ENCODE measurements at regions not wholly inside any gene's neighbourhood (a gene's known extent, or its start where the extent isn't known, plus 50 kb on each side); places are given as distances from the start of the nearest gene placed in this dataset.

GRCh38 chr2:100198461-100199230 is 56.3 kb upstream of the AFF3 start:
- Histone ChIP-seq H3K36me3 (ENCODE audit: control insufficient read depth in 3 of 3, insufficient read depth in 2 of 3, low read depth in 1 of 3, low read length in 3 of 3) (no peaks in the 10 kb centered on the region), H3K27ac (ENCODE audit: low read depth in 1 of 3, low read length in 2 of 3) (peak overlapping the region in 2 of 3 donors; percentile 32 to 61), H3K9me3 (ENCODE audit: control insufficient read depth in 2 of 2, insufficient read depth in 1 of 2, low read depth in 1 of 2, low read length in 1 of 2) (no peaks in the 10 kb centered on the region), H3K4me1 (ENCODE audit: control insufficient read depth in 3 of 3, insufficient read depth in 2 of 3, low read depth in 1 of 3, low read length in 2 of 3) (peaks cover 0 to 38% (median 0%) of the 10 kb centered on the region in 3 donors), H3K27me3 (ENCODE audit: control insufficient read depth in 3 of 3, insufficient read depth in 3 of 3, low read length in 3 of 3) (no peaks in the 10 kb centered on the region), H3K4me3 (ENCODE audit: low read depth in 1 of 3, low read length in 3 of 3) (no peak overlapping the region)
- no peak for DNase-seq
- WGBS, 3 donors = 79 to 84% (median 79%) methylated on average over 13 of the region's 13 CpGs
- FAIRE-seq = no peak

- Histone ChIP-seq H3K4me1 (ENCODE audit: control insufficient read depth in 3 of 3, insufficient read depth in 2 of 3, low read depth in 1 of 3, low read length in 2 of 3) (peaks cover 0 to 47% (median 0%) of the 10 kb centered on the region in 3 donors), H3K27me3 (ENCODE audit: control insufficient read depth in 3 of 3, insufficient read depth in 3 of 3, low read length in 3 of 3) (no peaks in the 10 kb centered on the region), H3K4me3 (ENCODE audit: low read depth in 1 of 3, low read length in 3 of 3) (no peak overlapping the region), H3K36me3 (ENCODE audit: control insufficient read depth in 3 of 3, insufficient read depth in 2 of 3, low read depth in 1 of 3, low read length in 3 of 3) (no peaks in the 10 kb centered on the region), H3K27ac (ENCODE audit: low read depth in 1 of 3, low read length in 2 of 3) (peak overlapping the region in 2 of 3 donors; percentile 61), H3K9me3 (ENCODE audit: control insufficient read depth in 2 of 2, insufficient read depth in 1 of 2, low read depth in 1 of 2, low read length in 1 of 2) (peaks cover 0 to 5% of the 10 kb centered on the region in 2 donors)
- FAIRE-seq = no peak
- peak; percentile 41 to 57 for DNase-seq
- WGBS, 3 donors = 19 to 37% (median 36%) methylated on average over 8 of the region's 8 CpGs
Observed at GRCh38 chr2:100197631-100198153, 55.3 kb upstream of the AFF3 start.

GRCh38 chr2:100196786-100197494 is 54.5 kb upstream of the AFF3 start:
- FAIRE-seq = no peak
- DNase-seq = no peak
- Histone ChIP-seq H3K27me3 (ENCODE audit: control insufficient read depth in 3 of 3, insufficient read depth in 3 of 3, low read length in 3 of 3) (no peaks in the 10 kb centered on the region), H3K36me3 (ENCODE audit: control insufficient read depth in 3 of 3, insufficient read depth in 2 of 3, low read depth in 1 of 3, low read length in 3 of 3) (no peaks in the 10 kb centered on the region), H3K27ac (ENCODE audit: low read depth in 1 of 3, low read length in 2 of 3) (peak overlapping the region in 2 of 3 donors; percentile 61 to 65), H3K4me3 (ENCODE audit: low read depth in 1 of 3, low read length in 3 of 3) (no peak overlapping the region), H3K9me3 (ENCODE audit: control insufficient read depth in 2 of 2, insufficient read depth in 1 of 2, low read depth in 1 of 2, low read length in 1 of 2) (peaks cover 0 to 12% of the 10 kb centered on the region in 2 donors), H3K4me1 (ENCODE audit: control insufficient read depth in 3 of 3, insufficient read depth in 2 of 3, low read depth in 1 of 3, low read length in 2 of 3) (peaks cover 0 to 50% (median 0%) of the 10 kb centered on the region in 3 donors)
- WGBS, 3 donors = 83 to 93% (median 92%) methylated on average over 18 of the region's 18 CpGs

- H3K27ac ChIP-seq (ENCODE audit: low read depth in 1 of 3, low read length in 2 of 3) = no peak overlapping the region
- WGBS, 3 donors = 83 to 86% (median 85%) methylated on average over 5 of the region's 5 CpGs
- H3K4me1 ChIP-seq (ENCODE audit: control insufficient read depth in 3 of 3, insufficient read depth in 2 of 3, low read depth in 1 of 3, low read length in 2 of 3) = peaks cover 0 to 50% (median 0%) of the 10 kb centered on the region in 3 donors
- no peaks in the 10 kb centered on the region for H3K36me3 ChIP-seq (ENCODE audit: control insufficient read depth in 3 of 3, insufficient read depth in 2 of 3, low read depth in 1 of 3, low read length in 3 of 3)
- no peak overlapping the region for H3K4me3 ChIP-seq (ENCODE audit: low read depth in 1 of 3, low read length in 3 of 3)
- DNase-seq = no peak
- FAIRE-seq = no peak
- H3K27me3 ChIP-seq (ENCODE audit: control insufficient read depth in 3 of 3, insufficient read depth in 3 of 3, low read length in 3 of 3) = no peaks in the 10 kb centered on the region
- peaks cover 0 to 16% of the 10 kb centered on the region in 2 donors for H3K9me3 ChIP-seq (ENCODE audit: control insufficient read depth in 2 of 2, insufficient read depth in 1 of 2, low read depth in 1 of 2, low read length in 1 of 2)
Observed at GRCh38 chr2:100195942-100196341, 53.6 kb upstream of the AFF3 start.

GRCh38 chr2:100194951-100195350 is 52.6 kb upstream of the AFF3 start:
- DNase-seq (peak in 1 of 2 donors; percentile 66), FAIRE-seq (no peak)
- Histone ChIP-seq H3K27me3 (ENCODE audit: control insufficient read depth in 3 of 3, insufficient read depth in 3 of 3, low read length in 3 of 3) (no peaks in the 10 kb centered on the region), H3K27ac (ENCODE audit: low read depth in 1 of 3, low read length in 2 of 3) (peak overlapping the region in 1 of 3 donors; percentile 73), H3K9me3 (ENCODE audit: control insufficient read depth in 2 of 2, insufficient read depth in 1 of 2, low read depth in 1 of 2, low read length in 1 of 2) (peaks cover 0 to 16% of the 10 kb centered on the region in 2 donors), H3K4me1 (ENCODE audit: control insufficient read depth in 3 of 3, insufficient read depth in 2 of 3, low read depth in 1 of 3, low read length in 2 of 3) (peaks cover 0 to 50% (median 0%) of the 10 kb centered on the region in 3 donors), H3K4me3 (ENCODE audit: low read depth in 1 of 3, low read length in 3 of 3) (no peak overlapping the region), H3K36me3 (ENCODE audit: control insufficient read depth in 3 of 3, insufficient read depth in 2 of 3, low read depth in 1 of 3, low read length in 3 of 3) (no peaks in the 10 kb centered on the region)
- WGBS, 3 donors = 93 to 94% (median 94%) methylated on average over 3 of the region's 3 CpGs

GRCh38 chr2:100193291-100193710 is 50.9 kb upstream of the AFF3 start:
- Histone ChIP-seq H3K9me3 (ENCODE audit: control insufficient read depth in 2 of 2, insufficient read depth in 1 of 2, low read depth in 1 of 2, low read length in 1 of 2) (peaks cover 0 to 16% of the 10 kb centered on the region in 2 donors), H3K4me3 (ENCODE audit: low read depth in 1 of 3, low read length in 3 of 3) (no peak overlapping the region), H3K4me1 (ENCODE audit: control insufficient read depth in 3 of 3, insufficient read depth in 2 of 3, low read depth in 1 of 3, low read length in 2 of 3) (peaks cover 0 to 43% (median 0%) of the 10 kb centered on the region in 3 donors), H3K27ac (ENCODE audit: low read depth in 1 of 3, low read length in 2 of 3) (peak overlapping the region in 1 of 3 donors; percentile 73), H3K36me3 (ENCODE audit: control insufficient read depth in 3 of 3, insufficient read depth in 2 of 3, low read depth in 1 of 3, low read length in 3 of 3) (no peaks in the 10 kb centered on the region), H3K27me3 (ENCODE audit: control insufficient read depth in 3 of 3, insufficient read depth in 3 of 3, low read length in 3 of 3) (no peaks in the 10 kb centered on the region)
- 28 to 49% (median 36%) methylated on average over 6 of the region's 6 CpGs for WGBS, 3 donors
- no peak for FAIRE-seq
- peak; percentile 60 to 79 for DNase-seq

- FAIRE-seq = no peak
- peaks cover 0 to 16% of the 10 kb centered on the region in 2 donors for H3K9me3 ChIP-seq (ENCODE audit: control insufficient read depth in 2 of 2, insufficient read depth in 1 of 2, low read depth in 1 of 2, low read length in 1 of 2)
Observed at GRCh38 chr2:100192825-100193224, 50.4 kb upstream of the AFF3 start.

GRCh38 chr2:100192300-100192699 is 49.9 kb upstream of the AFF3 start:
- peaks cover 0 to 16% of the 10 kb centered on the region in 2 donors for H3K9me3 ChIP-seq (ENCODE audit: control insufficient read depth in 2 of 2, insufficient read depth in 1 of 2, low read depth in 1 of 2, low read length in 1 of 2)
- H3K4me1 ChIP-seq (ENCODE audit: control insufficient read depth in 3 of 3, insufficient read depth in 2 of 3, low read depth in 1 of 3, low read length in 2 of 3) = peaks cover 0 to 33% (median 0%) of the 10 kb centered on the region in 3 donors
- DNase-seq (no peak), FAIRE-seq (no peak)
- no peaks in the 10 kb centered on the region for H3K27me3 ChIP-seq (ENCODE audit: control insufficient read depth in 3 of 3, insufficient read depth in 3 of 3, low read length in 3 of 3)
- no peak overlapping the region for H3K4me3 ChIP-seq (ENCODE audit: low read depth in 1 of 3, low read length in 3 of 3)
- 96 to 98% (median 97%) methylated on average over 3 of the region's 3 CpGs for WGBS, 3 donors
- H3K36me3 ChIP-seq (ENCODE audit: control insufficient read depth in 3 of 3, insufficient read depth in 2 of 3, low read depth in 1 of 3, low read length in 3 of 3) = no peaks in the 10 kb centered on the region
- H3K27ac ChIP-seq (ENCODE audit: low read depth in 1 of 3, low read length in 2 of 3) = no peak overlapping the region

More at GRCh38 chr2:100192825-100193224, 50.4 kb upstream of the AFF3 start:
- no peak for DNase-seq
- H3K4me1 ChIP-seq (ENCODE audit: control insufficient read depth in 3 of 3, insufficient read depth in 2 of 3, low read depth in 1 of 3, low read length in 2 of 3) = peaks cover 0 to 38% (median 0%) of the 10 kb centered on the region in 3 donors
- 76 to 89% (median 89%) methylated on average over 4 of the region's 4 CpGs for WGBS, 3 donors
- H3K27me3 ChIP-seq (ENCODE audit: control insufficient read depth in 3 of 3, insufficient read depth in 3 of 3, low read length in 3 of 3) = no peaks in the 10 kb centered on the region
- H3K4me3 ChIP-seq (ENCODE audit: low read depth in 1 of 3, low read length in 3 of 3) = no peak overlapping the region
- H3K27ac ChIP-seq (ENCODE audit: low read depth in 1 of 3, low read length in 2 of 3) = peak overlapping the region in 1 of 3 donors; percentile 70
- H3K36me3 ChIP-seq (ENCODE audit: control insufficient read depth in 3 of 3, insufficient read depth in 2 of 3, low read depth in 1 of 3, low read length in 3 of 3) = no peaks in the 10 kb centered on the region
